ENCODE measurements at regions not wholly inside any gene's neighbourhood (a gene's known extent, or its start where the extent isn't known, plus 50 kb on each side); places are given as distances from the start of the nearest gene placed in this dataset.

- TF ChIP-seq GATA2 (IDR thresholded peaks at IDR 0.05; ENCODE audit: low read depth, low read length), result no peak
- TF ChIP-seq GATA3 (IDR thresholded peaks at IDR 0.05; ENCODE audit: low read depth, low read length), result no peak
Observed at GRCh38 chr7:84844771-84845170, 342.1 kb downstream of the SEMA3D start.

Measured in SH-SY5Y (cell line).